Effector memory CD8-positive, alpha-beta T cell (primary cell): ENCODE measurements at regions not wholly inside any gene's neighbourhood (a gene's known extent, or its start where the extent isn't known, plus 50 kb on each side); places are given as distances from the start of the nearest gene placed in this dataset.

Experiments used
- ATAC-seq: fragments of 150-1000 bp; cut with Tn5 transposase; replicated peaks from 2 replicates; pipeline ENCODE4 v1.10.0; 2021; ENCODE audit warnings: mild to moderate bottlenecking, moderate library complexity
- DNase-seq, 3 experiments: peaks; one replicate each; pipeline ENCODE4 v3.0.0; 2021
- H3K27ac Mint-ChIP-seq, 2 donors: one replicate each; pipeline ENCODE4 v1.8.0; 2022; ENCODE audit warnings: mild to moderate bottlenecking in 2 of 2, mixed read lengths in 2 of 2, moderate library complexity in 2 of 2
- H3K27me3 Mint-ChIP-seq, 2 donors: one replicate each; pipeline ENCODE4 v1.8.0; 2022; ENCODE audit warnings: mixed read lengths in 2 of 2
- H3K36me3 Mint-ChIP-seq: one replicate; pipeline ENCODE4 v1.8.0; 2022; ENCODE audit warnings: mild to moderate bottlenecking, moderate library complexity, mixed read lengths; ENCODE audit not compliant: insufficient read depth
- H3K4me1 Mint-ChIP-seq, 2 donors: one replicate each; pipeline ENCODE4 v1.8.0; 2022; ENCODE audit warnings: low read depth in 2 of 2, mixed read lengths in 2 of 2
- H3K4me3 Mint-ChIP-seq, 2 donors: one replicate each; pipeline ENCODE4 v1.8.0; 2022; ENCODE audit warnings: mild to moderate bottlenecking in 2 of 2, mixed read lengths in 2 of 2, moderate library complexity in 2 of 2
- H3K9me3 Mint-ChIP-seq, 2 donors: one replicate each; pipeline ENCODE4 v1.8.0; 2022; ENCODE audit warnings: mixed read lengths in 2 of 2

- Mint-ChIP-seq H3K4me3 (no peak overlapping the region), H3K36me3 (no peaks in the 10 kb centered on the region), H3K4me1 (no peaks in the 10 kb centered on the region), H3K27me3 (peaks cover 13 to 27% of the 10 kb centered on the region in 2 donors), H3K9me3 (no peaks in the 10 kb centered on the region), H3K27ac (no peak overlapping the region)
- ATAC-seq (no peak), DNase-seq (no peak)
Measured at GRCh38 chr20:48302844-48303542, 517.7 kb upstream of the SULF2 start.

GRCh38 chr20:48302149-48302548 is 516.9 kb upstream of the SULF2 start:
- no peaks in the 10 kb centered on the region for H3K36me3 Mint-ChIP-seq
- H3K27ac Mint-ChIP-seq = no peak overlapping the region
- H3K27me3 Mint-ChIP-seq = peaks cover 18 to 27% of the 10 kb centered on the region in 2 donors
- DNase-seq = no peak
- no peaks in the 10 kb centered on the region for H3K4me1 Mint-ChIP-seq
- H3K9me3 Mint-ChIP-seq = no peaks in the 10 kb centered on the region
- ATAC-seq = no peak
- H3K4me3 Mint-ChIP-seq = no peak overlapping the region

GRCh38 chr20:48301189-48301588 is 515.9 kb upstream of the SULF2 start:
- no peak for ATAC-seq
- Mint-ChIP-seq H3K27ac (no peak overlapping the region), H3K27me3 (peaks cover 27 to 28% of the 10 kb centered on the region in 2 donors), H3K36me3 (no peaks in the 10 kb centered on the region), H3K9me3 (no peaks in the 10 kb centered on the region), H3K4me3 (no peak overlapping the region), H3K4me1 (no peaks in the 10 kb centered on the region)
- DNase-seq = no peak

- Mint-ChIP-seq H3K9me3 (no peaks in the 10 kb centered on the region), H3K4me1 (no peaks in the 10 kb centered on the region), H3K27ac (no peak overlapping the region), H3K36me3 (no peaks in the 10 kb centered on the region), H3K4me3 (no peak overlapping the region), H3K27me3 (peaks cover 30 to 34% of the 10 kb centered on the region in 2 donors)
- no peak for DNase-seq
- ATAC-seq = no peak
Measured at GRCh38 chr20:48300529-48300928, 515.2 kb upstream of the SULF2 start.

- no peak overlapping the region for H3K27ac Mint-ChIP-seq
- ATAC-seq (no peak), DNase-seq (no peak)
- H3K4me1 Mint-ChIP-seq = no peaks in the 10 kb centered on the region
- H3K9me3 Mint-ChIP-seq = no peaks in the 10 kb centered on the region
- no peak overlapping the region for H3K4me3 Mint-ChIP-seq
- H3K27me3 Mint-ChIP-seq = peaks cover 32 to 34% of the 10 kb centered on the region in 2 donors
- no peaks in the 10 kb centered on the region for H3K36me3 Mint-ChIP-seq
Measured at GRCh38 chr20:48298851-48299484, 513.7 kb upstream of the SULF2 start.

GRCh38 chr20:48298433-48298832 is 513.2 kb upstream of the SULF2 start:
- Mint-ChIP-seq H3K36me3 (no peaks in the 10 kb centered on the region), H3K4me1 (no peaks in the 10 kb centered on the region), H3K27ac (no peak overlapping the region), H3K4me3 (no peak overlapping the region), H3K9me3 (no peaks in the 10 kb centered on the region), H3K27me3 (peaks cover 34 to 36% of the 10 kb centered on the region in 2 donors)
- ATAC-seq = no peak
- no peak for DNase-seq

GRCh38 chr20:48295966-48296421 is 510.7 kb upstream of the SULF2 start:
- DNase-seq (no peak), ATAC-seq (no peak)
- Mint-ChIP-seq H3K27ac (no peak overlapping the region), H3K36me3 (no peaks in the 10 kb centered on the region), H3K27me3 (peaks cover 32 to 48% of the 10 kb centered on the region in 2 donors), H3K4me1 (no peaks in the 10 kb centered on the region), H3K4me3 (no peak overlapping the region), H3K9me3 (no peaks in the 10 kb centered on the region)

- no peak overlapping the region for H3K27ac Mint-ChIP-seq
- no peak overlapping the region for H3K4me3 Mint-ChIP-seq
- no peak for DNase-seq
- peaks cover 31 to 52% of the 10 kb centered on the region in 2 donors for H3K27me3 Mint-ChIP-seq
- H3K9me3 Mint-ChIP-seq = no peaks in the 10 kb centered on the region
- no peak for ATAC-seq
- no peaks in the 10 kb centered on the region for H3K4me1 Mint-ChIP-seq
- no peaks in the 10 kb centered on the region for H3K36me3 Mint-ChIP-seq
Measured at GRCh38 chr20:48295445-48295903, 510.2 kb upstream of the SULF2 start.

GRCh38 chr20:48294942-48295341 is 509.7 kb upstream of the SULF2 start:
- Mint-ChIP-seq H3K27ac (no peak overlapping the region), H3K36me3 (no peaks in the 10 kb centered on the region), H3K4me3 (no peak overlapping the region), H3K9me3 (no peaks in the 10 kb centered on the region), H3K27me3 (peaks cover 36 to 57% of the 10 kb centered on the region in 2 donors), H3K4me1 (no peaks in the 10 kb centered on the region)
- no peak for ATAC-seq
- no peak for DNase-seq

- ATAC-seq (no peak), DNase-seq (no peak)
- Mint-ChIP-seq H3K4me3 (no peak overlapping the region), H3K9me3 (no peaks in the 10 kb centered on the region), H3K4me1 (no peaks in the 10 kb centered on the region), H3K27ac (no peak overlapping the region), H3K36me3 (no peaks in the 10 kb centered on the region), H3K27me3 (peaks cover 35 to 65% of the 10 kb centered on the region in 2 donors)
Measured at GRCh38 chr20:48294196-48294595, 508.9 kb upstream of the SULF2 start.

- Mint-ChIP-seq H3K9me3 (no peaks in the 10 kb centered on the region), H3K27me3 (peaks cover 35 to 66% of the 10 kb centered on the region in 2 donors), H3K4me1 (no peaks in the 10 kb centered on the region), H3K4me3 (no peak overlapping the region), H3K27ac (peak overlapping the region in 1 of 2 donors; percentile 2), H3K36me3 (no peaks in the 10 kb centered on the region)
- no peak for ATAC-seq
- DNase-seq = no peak
Measured at GRCh38 chr20:48293671-48294070, 508.4 kb upstream of the SULF2 start.

- no peak overlapping the region for H3K4me3 Mint-ChIP-seq
- H3K9me3 Mint-ChIP-seq = no peaks in the 10 kb centered on the region
- H3K27ac Mint-ChIP-seq = no peak overlapping the region
- peaks cover 40 to 72% of the 10 kb centered on the region in 2 donors for H3K27me3 Mint-ChIP-seq
- no peak for ATAC-seq
- no peak for DNase-seq
- no peaks in the 10 kb centered on the region for H3K4me1 Mint-ChIP-seq
- H3K36me3 Mint-ChIP-seq = no peaks in the 10 kb centered on the region
Measured at GRCh38 chr20:48292806-48293205, 507.5 kb upstream of the SULF2 start.

GRCh38 chr20:48291896-48292295 is 506.6 kb upstream of the SULF2 start:
- Mint-ChIP-seq H3K27me3 (peaks cover 47 to 73% of the 10 kb centered on the region in 2 donors), H3K4me3 (no peak overlapping the region), H3K27ac (no peak overlapping the region), H3K4me1 (no peaks in the 10 kb centered on the region), H3K9me3 (no peaks in the 10 kb centered on the region), H3K36me3 (no peaks in the 10 kb centered on the region)
- ATAC-seq = no peak
- DNase-seq = no peak

- DNase-seq = no peak
- H3K27ac Mint-ChIP-seq = no peak overlapping the region
- no peaks in the 10 kb centered on the region for H3K4me1 Mint-ChIP-seq
- H3K9me3 Mint-ChIP-seq = no peaks in the 10 kb centered on the region
- no peak for ATAC-seq
- peaks cover 54 to 75% of the 10 kb centered on the region in 2 donors for H3K27me3 Mint-ChIP-seq
- no peaks in the 10 kb centered on the region for H3K36me3 Mint-ChIP-seq
- H3K4me3 Mint-ChIP-seq = no peak overlapping the region
Measured at GRCh38 chr20:48288930-48289507, 503.7 kb upstream of the SULF2 start.
